ENCODE measurements at regions not wholly inside any gene's neighbourhood (a gene's known extent, or its start where the extent isn't known, plus 50 kb on each side); places are given as distances from the start of the nearest gene placed in this dataset.

- Histone ChIP-seq H3K27me3 (ENCODE audit: low read depth, low read length) (no peaks in the 10 kb centered on the region), H3K9me3 (ENCODE audit: insufficient read depth, low read length) (no peaks in the 10 kb centered on the region), H3K36me3 (replicated peaks; ENCODE audit: low read depth, low read length) (no peaks in the 10 kb centered on the region), H4K20me1 (ENCODE audit: insufficient read depth, low read length) (no peaks in the 10 kb centered on the region), H3K4me3 (ENCODE audit: low read length) (no peak overlapping the region), H2AFZ (ENCODE audit: low read depth, low read length) (no peak overlapping the region), H3K79me2 (ENCODE audit: low read length) (no peaks in the 10 kb centered on the region), H3K9ac (ENCODE audit: low read length) (no peak overlapping the region), H3K27ac (ENCODE audit: low read length) (no peak overlapping the region), H3K4me2 (ENCODE audit: low read length) (no peak overlapping the region), H3K4me1 (ENCODE audit: low read length) (no peaks in the 10 kb centered on the region)
- TF ChIP-seq EZH2phosphoT487 (IDR thresholded peaks at IDR 0.05; ENCODE audit: low read depth) (no peak), CTCF (IDR thresholded peaks at IDR 0.05; ENCODE audit: low read depth, low read length) (no peak)
Observed at GRCh38 chr7:53789741-53790140, 752.4 kb upstream of the VSTM2A start.

GRCh38 chr7:53794816-53795215 is 747.4 kb upstream of the VSTM2A start:
- H3K4me1 ChIP-seq (ENCODE audit: low read length): no peaks in the 10 kb centered on the region
- no peak overlapping the region for H3K4me2 ChIP-seq (ENCODE audit: low read length)
- no peaks in the 10 kb centered on the region for H3K27me3 ChIP-seq (ENCODE audit: low read depth, low read length)
- TF ChIP-seq CTCF (IDR thresholded peaks at IDR 0.05; ENCODE audit: low read depth, low read length) (no peak), EZH2phosphoT487 (IDR thresholded peaks at IDR 0.05; ENCODE audit: low read depth) (no peak)
- H2AFZ ChIP-seq (ENCODE audit: low read depth, low read length): no peak overlapping the region
- H3K79me2 ChIP-seq (ENCODE audit: low read length): no peaks in the 10 kb centered on the region
- no peaks in the 10 kb centered on the region for H4K20me1 ChIP-seq (ENCODE audit: insufficient read depth, low read length)
- H3K36me3 ChIP-seq (replicated peaks; ENCODE audit: low read depth, low read length): no peaks in the 10 kb centered on the region
- no peak overlapping the region for H3K27ac ChIP-seq (ENCODE audit: low read length)
- no peak overlapping the region for H3K9ac ChIP-seq (ENCODE audit: low read length)
- H3K4me3 ChIP-seq (ENCODE audit: low read length): no peak overlapping the region
- H3K9me3 ChIP-seq (ENCODE audit: insufficient read depth, low read length): no peaks in the 10 kb centered on the region

GRCh38 chr7:53800746-53801145 is 741.4 kb upstream of the VSTM2A start:
- H3K9me3 ChIP-seq (ENCODE audit: insufficient read depth, low read length): no peaks in the 10 kb centered on the region
- TF ChIP-seq CTCF (IDR thresholded peaks at IDR 0.05; ENCODE audit: low read depth, low read length): no peak
- TF ChIP-seq EZH2phosphoT487 (IDR thresholded peaks at IDR 0.05; ENCODE audit: low read depth): no peak
- no peak overlapping the region for H3K27ac ChIP-seq (ENCODE audit: low read length)
- H4K20me1 ChIP-seq (ENCODE audit: insufficient read depth, low read length): no peaks in the 10 kb centered on the region
- no peak overlapping the region for H3K4me2 ChIP-seq (ENCODE audit: low read length)
- H3K4me3 ChIP-seq (ENCODE audit: low read length): no peak overlapping the region
- H2AFZ ChIP-seq (ENCODE audit: low read depth, low read length): no peak overlapping the region
- no peaks in the 10 kb centered on the region for H3K36me3 ChIP-seq (replicated peaks; ENCODE audit: low read depth, low read length)
- no peaks in the 10 kb centered on the region for H3K4me1 ChIP-seq (ENCODE audit: low read length)
- H3K9ac ChIP-seq (ENCODE audit: low read length): no peak overlapping the region
- H3K79me2 ChIP-seq (ENCODE audit: low read length): no peaks in the 10 kb centered on the region
- no peaks in the 10 kb centered on the region for H3K27me3 ChIP-seq (ENCODE audit: low read depth, low read length)

GRCh38 chr7:53806119-53806518 is 736.1 kb upstream of the VSTM2A start:
- TF ChIP-seq CTCF (IDR thresholded peaks at IDR 0.05; ENCODE audit: low read depth, low read length): no peak
- TF ChIP-seq EZH2phosphoT487 (IDR thresholded peaks at IDR 0.05; ENCODE audit: low read depth): no peak
- Histone ChIP-seq H3K4me3 (ENCODE audit: low read length) (no peak overlapping the region), H3K79me2 (ENCODE audit: low read length) (no peaks in the 10 kb centered on the region), H3K36me3 (replicated peaks; ENCODE audit: low read depth, low read length) (no peaks in the 10 kb centered on the region), H3K9ac (ENCODE audit: low read length) (no peak overlapping the region), H3K4me1 (ENCODE audit: low read length) (no peaks in the 10 kb centered on the region), H4K20me1 (ENCODE audit: insufficient read depth, low read length) (no peaks in the 10 kb centered on the region), H2AFZ (ENCODE audit: low read depth, low read length) (no peak overlapping the region), H3K27me3 (ENCODE audit: low read depth, low read length) (no peaks in the 10 kb centered on the region), H3K4me2 (ENCODE audit: low read length) (no peak overlapping the region), H3K27ac (ENCODE audit: low read length) (no peak overlapping the region), H3K9me3 (ENCODE audit: insufficient read depth, low read length) (no peaks in the 10 kb centered on the region)

Measured in OCI-LY3 (cell line).